MM.1S (cell line): ENCODE measurements at regions not wholly inside any gene's neighbourhood (a gene's known extent, or its start where the extent isn't known, plus 50 kb on each side); places are given as distances from the start of the nearest gene placed in this dataset.

Source experiments
- CTCF ChIP-seq: fragments of 300-600 bp; sonication (generic); IDR thresholded peaks from 2 replicates; pipeline ENCODE4 v1.5.1; 2016; ENCODE audit warnings: antibody characterized with exemption, low read length, mixed read lengths
- EZH2 ChIP-seq: fragments of 300-600 bp; sonication (generic); optimal IDR thresholded peaks from 2 replicates; pipeline ENCODE3; 2017; ENCODE audit warnings: low read depth, mild to moderate bottlenecking, antibody characterized with exemption, low read length, mixed read lengths
- EZH2phosphoT487 ChIP-seq: fragments of 300-600 bp; sonication (generic); IDR thresholded peaks from 2 replicates; pipeline ENCODE4 v1.6.1; 2018; ENCODE audit warnings: antibody characterized with exemption, low read length

GRCh38 chr12:30448038-30448437 lies 247.6 kb downstream of the IPO8 start:
- no peak for TF ChIP-seq CTCF
- TF ChIP-seq EZH2phosphoT487: no peak
- TF ChIP-seq EZH2: no peak
